ENCODE measurements at regions not wholly inside any gene's neighbourhood (a gene's known extent, or its start where the extent isn't known, plus 50 kb on each side); places are given as distances from the start of the nearest gene placed in this dataset.
"Not testable (repeated sequence)": the region's sequence is repeated elsewhere in the genome, so short reads cannot be mapped to it uniquely, and the experiment has no call there.

- intact Hi-C loops (cut with DNase I): no loop called here
- H3K27me3 ChIP-seq: no peaks in the 10 kb centered on the region
- peaks cover 0 to 4% (median 0%) of the 10 kb centered on the region in 3 donors for H3K9me3 ChIP-seq
- H3K4me1 ChIP-seq: no peaks in the 10 kb centered on the region
- no peak overlapping the region for H3K27ac ChIP-seq
- WGBS, 2 donors: 63 to 65% methylated on average over 3 of the region's 3 CpGs
- TF ChIP-seq POLR2A (IDR thresholded peaks at IDR 0.05) (no peak), CTCF (IDR thresholded peaks at IDR 0.05) (no peak)
- H3K4me3 ChIP-seq: no peak overlapping the region
- no peaks in the 10 kb centered on the region for H3K36me3 ChIP-seq
- DNase-seq: no peak
Observed at GRCh38 chr6:140711019-140711613, 1336.7 kb upstream of the CITED2 start.

- no peak overlapping the region for H3K4me3 ChIP-seq
- H3K9me3 ChIP-seq: no peaks in the 10 kb centered on the region
- no peak overlapping the region for H3K27ac ChIP-seq
- TF ChIP-seq POLR2A (IDR thresholded peaks at IDR 0.05) (no peak), CTCF (IDR thresholded peaks at IDR 0.05) (no peak)
- 42 to 43% methylated on average over 1 of the region's 1 CpG for WGBS, 2 donors
- DNase-seq: no peak
- H3K4me1 ChIP-seq: no peaks in the 10 kb centered on the region
- H3K36me3 ChIP-seq: no peaks in the 10 kb centered on the region
- intact Hi-C loops (cut with DNase I): no loop called here
- no peaks in the 10 kb centered on the region for H3K27me3 ChIP-seq
Observed at GRCh38 chr6:140708441-140708840, 1334.0 kb upstream of the CITED2 start.

- H3K27me3 ChIP-seq; intact Hi-C loops (cut with DNase I); H3K27ac ChIP-seq; H3K36me3 ChIP-seq; DNase-seq; H3K4me1 ChIP-seq; H3K9me3 ChIP-seq; H3K4me3 ChIP-seq: not testable (repeated sequence)
- 78 to 81% methylated on average over 1 of the region's 1 CpG for WGBS, 2 donors
Observed at GRCh38 chr6:140704008-140704407, 1329.6 kb upstream of the CITED2 start.

GRCh38 chr6:140697585-140697984 lies 1323.1 kb upstream of the CITED2 start:
- Histone ChIP-seq H3K4me1 (no peaks in the 10 kb centered on the region), H3K27ac (no peak overlapping the region), H3K9me3 (no peaks in the 10 kb centered on the region), H3K27me3 (no peaks in the 10 kb centered on the region), H3K36me3 (no peaks in the 10 kb centered on the region), H3K4me3 (no peak overlapping the region)
- TF ChIP-seq CTCF (IDR thresholded peaks at IDR 0.05): no peak
- TF ChIP-seq POLR2A (IDR thresholded peaks at IDR 0.05): no peak
- no peak for DNase-seq
- intact Hi-C loops (cut with DNase I): no loop called here

- TF ChIP-seq POLR2A (IDR thresholded peaks at IDR 0.05): no peak
- no peak for TF ChIP-seq CTCF (IDR thresholded peaks at IDR 0.05)
- Histone ChIP-seq H3K27me3 (no peaks in the 10 kb centered on the region), H3K9me3 (no peaks in the 10 kb centered on the region), H3K4me1 (no peaks in the 10 kb centered on the region), H3K36me3 (no peaks in the 10 kb centered on the region), H3K4me3 (no peak overlapping the region), H3K27ac (no peak overlapping the region)
- intact Hi-C loops (cut with DNase I): no loop called here
- no peak for DNase-seq
- WGBS, 2 donors: 67 to 79% methylated on average over 1 of the region's 1 CpG
Observed at GRCh38 chr6:140684776-140685550, 1310.5 kb upstream of the CITED2 start.
